Tibial nerve (tissue), 4 donors: ENCODE measurements at regions not wholly inside any gene's neighbourhood (a gene's known extent, or its start where the extent isn't known, plus 50 kb on each side); places are given as distances from the start of the nearest gene placed in this dataset.

Experiments
- CTCF ChIP-seq, 5 experiments: fragments of 200-600 bp in 3 of 5; fragments of 450-650 bp in 2 of 5; sonication (generic) in 3 of 5; IDR thresholded peaks; one replicate each; pipeline ENCODE4 v1.5.1; 2016 to 2019; ENCODE audit warnings: antibody characterized with exemption in 5 of 5, mild to moderate bottlenecking in 3 of 5, moderate library complexity in 2 of 5
- EP300 ChIP-seq, 2 donors: sonication (generic); formaldehyde crosslinking; IDR thresholded peaks; one replicate each; pipeline ENCODE4 v1.6.1; 2017; ENCODE audit warnings: antibody characterized with exemption in 2 of 2, mild to moderate bottlenecking in 1 of 2
- POLR2A ChIP-seq, 2 donors: fragments of 450-650 bp; IDR thresholded peaks; one replicate each; pipeline ENCODE4 v1.6.1; 2017; ENCODE audit warnings: antibody characterized with exemption in 2 of 2, mild to moderate bottlenecking in 2 of 2, moderate library complexity in 2 of 2

GRCh38 chr3:104870276-104870675, 496.4 kb upstream of the ALCAM start:
- no peak for TF ChIP-seq CTCF (IDR thresholded peaks at IDR 0.05)
- no peak for TF ChIP-seq POLR2A (IDR thresholded peaks at IDR 0.05)
- TF ChIP-seq EP300 (IDR thresholded peaks at IDR 0.05) = no peak
